Naive B cell (primary cell): ENCODE measurements at regions not wholly inside any gene's neighbourhood (a gene's known extent, or its start where the extent isn't known, plus 50 kb on each side); places are given as distances from the start of the nearest gene placed in this dataset.

Experiments
- ATAC-seq, 2 donors: fragments of 150-1000 bp; cut with Tn5 transposase; 2 replicates each; pipeline ENCODE4 v1.10.0; 2021; ENCODE audit warnings: low read depth in 2 of 2, mild to moderate bottlenecking in 2 of 2, moderate library complexity in 2 of 2
- DNase-seq: peaks from one replicate; pipeline ENCODE4 v3.0.0; 2022
- H3K27ac Mint-ChIP-seq, 6 donors: one replicate each; pipeline ENCODE4 v1.8.0; 2020 to 2022; ENCODE audit warnings: mild to moderate bottlenecking in 6 of 6, mixed read lengths in 6 of 6, moderate library complexity in 5 of 6, inconsistent platforms in 2 of 6
- H3K27me3 Mint-ChIP-seq, 3 donors: one replicate each; pipeline ENCODE4 v1.8.0; 2021 to 2022; ENCODE audit warnings: mixed read lengths in 3 of 3, mild to moderate bottlenecking in 1 of 3
- H3K36me3 Mint-ChIP-seq, 2 donors: one replicate each; pipeline ENCODE4 v1.8.0; 2020 to 2022; ENCODE audit warnings: mixed read lengths in 2 of 2, inconsistent platforms in 1 of 2, mild to moderate bottlenecking in 1 of 2
- H3K4me1 Mint-ChIP-seq, 3 donors: one replicate each; pipeline ENCODE4 v1.8.0; 2020 to 2022; ENCODE audit warnings: mixed read lengths in 3 of 3, inconsistent platforms in 1 of 3, mild to moderate bottlenecking in 1 of 3, moderate library complexity in 1 of 3
- H3K4me3 Mint-ChIP-seq, 8 donors: one replicate each; pipeline ENCODE4 v1.8.0; 2020 to 2022; ENCODE audit warnings: mild to moderate bottlenecking in 8 of 8, mixed read lengths in 8 of 8, moderate library complexity in 8 of 8, inconsistent platforms in 2 of 8
- H3K9me3 Mint-ChIP-seq, 7 donors: one replicate each; pipeline ENCODE4 v1.8.0; 2020 to 2022; ENCODE audit warnings: mixed read lengths in 7 of 7, mild to moderate bottlenecking in 5 of 7, inconsistent platforms in 2 of 7, moderate library complexity in 1 of 7

DNA sequence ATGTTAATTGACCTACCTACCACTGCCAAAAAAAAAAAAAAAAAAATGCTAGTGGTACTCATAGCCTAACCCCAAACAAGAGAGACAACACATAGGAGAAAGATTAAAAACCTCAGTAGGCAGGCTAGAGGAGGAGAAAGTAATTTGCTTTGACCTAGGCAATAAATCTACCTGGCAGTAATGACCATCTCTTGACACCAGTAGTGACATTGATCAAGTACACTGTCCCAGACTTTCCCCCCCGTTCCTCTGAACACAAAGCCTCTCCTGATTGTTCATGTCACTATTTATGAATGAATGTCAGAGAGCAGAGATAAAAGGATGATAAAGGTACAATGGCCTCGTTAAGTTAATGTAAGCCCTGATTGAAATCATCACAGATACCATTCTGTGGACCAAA, 746.8 kb downstream of the CBLN4 start:
- peaks cover 0 to 9% (median 4%) of the 10 kb centered on the region in 7 donors for H3K9me3 Mint-ChIP-seq
- H3K27me3 Mint-ChIP-seq, result no peaks in the 10 kb centered on the region
- no peaks in the 10 kb centered on the region for H3K36me3 Mint-ChIP-seq
- H3K27ac Mint-ChIP-seq, result no peak overlapping the region
- DNase-seq (no peak), ATAC-seq (no peak)
- H3K4me1 Mint-ChIP-seq, result no peaks in the 10 kb centered on the region
- no peak overlapping the region for H3K4me3 Mint-ChIP-seq

DNA sequence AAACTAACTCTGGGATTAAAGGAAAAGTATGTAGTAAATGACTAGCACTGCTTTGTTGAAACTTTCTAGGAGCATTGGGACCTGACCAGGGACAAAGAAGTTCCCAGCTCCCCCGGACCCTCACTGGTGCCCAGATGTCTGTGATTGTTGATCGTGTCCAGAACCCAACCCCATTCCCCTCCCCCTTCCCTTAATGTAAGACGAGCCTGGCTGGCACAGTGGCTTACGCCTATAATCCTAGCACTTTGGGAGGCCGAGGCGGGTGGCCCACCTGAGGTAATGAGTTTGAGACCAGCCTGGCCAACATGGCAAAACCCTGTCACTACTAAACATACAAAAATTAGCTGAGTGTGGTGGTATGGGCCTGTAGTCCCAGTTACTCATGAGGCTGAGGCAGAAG, 750.3 kb downstream of the CBLN4 start:
- H3K27ac Mint-ChIP-seq, result no peak overlapping the region
- no peak for DNase-seq
- no peak for ATAC-seq
- no peak overlapping the region for H3K4me3 Mint-ChIP-seq
- no peaks in the 10 kb centered on the region for H3K36me3 Mint-ChIP-seq
- H3K27me3 Mint-ChIP-seq, result no peaks in the 10 kb centered on the region
- peaks cover 0 to 12% (median 1%) of the 10 kb centered on the region in 7 donors for H3K9me3 Mint-ChIP-seq
- no peaks in the 10 kb centered on the region for H3K4me1 Mint-ChIP-seq

DNA sequence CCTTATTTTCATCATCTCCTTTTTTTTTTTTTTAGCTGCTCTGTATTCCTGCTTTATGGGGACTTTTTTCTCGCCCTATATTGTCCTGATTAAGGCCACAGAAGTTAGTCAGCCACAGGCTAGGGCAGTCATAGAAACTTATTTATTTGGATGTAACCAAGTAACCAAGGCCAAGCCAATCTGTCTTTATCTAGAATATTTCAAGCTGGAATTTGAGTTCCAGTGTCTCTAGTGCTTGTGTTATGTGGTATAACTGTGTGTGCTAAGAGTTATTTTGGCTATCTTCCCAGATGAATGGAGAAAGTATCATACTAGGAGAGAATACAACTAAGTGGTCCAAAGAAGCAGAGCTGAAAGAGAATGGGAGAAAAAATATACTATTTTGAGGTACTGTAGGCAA, 751.5 kb downstream of the CBLN4 start:
- Mint-ChIP-seq H3K4me1 (no peaks in the 10 kb centered on the region), H3K27ac (no peak overlapping the region), H3K9me3 (peaks cover 0 to 16% (median 3%) of the 10 kb centered on the region in 7 donors), H3K36me3 (no peaks in the 10 kb centered on the region), H3K4me3 (no peak overlapping the region), H3K27me3 (no peaks in the 10 kb centered on the region)
- DNase-seq (no peak), ATAC-seq (no peak)

DNA sequence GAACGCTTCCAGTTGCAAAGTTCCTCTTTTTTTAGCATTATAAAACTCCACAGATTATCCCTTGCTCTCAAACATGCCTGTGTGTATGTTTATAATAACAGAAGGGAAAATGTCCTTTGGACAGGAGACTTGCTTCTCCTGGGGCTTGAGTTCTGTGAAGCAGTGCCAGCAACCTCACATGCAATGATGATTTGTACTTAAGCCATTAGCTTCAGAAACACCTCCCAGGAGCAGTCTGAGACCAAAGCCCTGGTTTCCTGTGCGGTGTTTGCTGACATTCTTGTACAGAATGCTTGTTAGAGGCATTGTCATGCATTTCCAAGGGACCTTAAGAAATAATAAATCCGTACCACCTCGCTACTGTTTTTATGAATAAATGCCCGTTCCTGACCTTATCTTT, 752.8 kb downstream of the CBLN4 start:
- no peaks in the 10 kb centered on the region for H3K36me3 Mint-ChIP-seq
- ATAC-seq, result no peak
- H3K4me3 Mint-ChIP-seq, result no peak overlapping the region
- H3K9me3 Mint-ChIP-seq, result peaks cover 0 to 25% (median 4%) of the 10 kb centered on the region in 7 donors
- no peak overlapping the region for H3K27ac Mint-ChIP-seq
- no peaks in the 10 kb centered on the region for H3K4me1 Mint-ChIP-seq
- H3K27me3 Mint-ChIP-seq, result no peaks in the 10 kb centered on the region
- no peak for DNase-seq

DNA sequence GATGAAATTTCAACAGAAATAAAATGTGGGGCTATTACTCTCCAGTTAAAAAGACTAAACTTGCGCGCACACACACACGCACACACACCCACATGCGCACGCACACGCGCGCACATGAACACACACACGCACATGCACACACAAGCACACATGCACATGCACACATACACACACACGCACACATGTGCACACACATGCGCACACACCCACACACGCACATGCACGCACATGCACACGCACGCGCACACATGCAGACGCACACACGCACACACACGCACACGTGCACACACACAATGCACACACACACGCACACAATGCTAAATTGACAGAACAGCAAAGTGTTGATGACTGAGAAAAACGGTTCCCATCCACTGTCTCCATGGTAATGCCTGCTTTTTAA, 754.1 kb downstream of the CBLN4 start:
- peaks cover 0 to 25% (median 5%) of the 10 kb centered on the region in 7 donors for H3K9me3 Mint-ChIP-seq
- H3K36me3 Mint-ChIP-seq, result no peaks in the 10 kb centered on the region
- no peaks in the 10 kb centered on the region for H3K4me1 Mint-ChIP-seq
- no peak overlapping the region for H3K4me3 Mint-ChIP-seq
- no peak for ATAC-seq
- no peak overlapping the region for H3K27ac Mint-ChIP-seq
- DNase-seq, result no peak
- H3K27me3 Mint-ChIP-seq, result no peaks in the 10 kb centered on the region

DNA sequence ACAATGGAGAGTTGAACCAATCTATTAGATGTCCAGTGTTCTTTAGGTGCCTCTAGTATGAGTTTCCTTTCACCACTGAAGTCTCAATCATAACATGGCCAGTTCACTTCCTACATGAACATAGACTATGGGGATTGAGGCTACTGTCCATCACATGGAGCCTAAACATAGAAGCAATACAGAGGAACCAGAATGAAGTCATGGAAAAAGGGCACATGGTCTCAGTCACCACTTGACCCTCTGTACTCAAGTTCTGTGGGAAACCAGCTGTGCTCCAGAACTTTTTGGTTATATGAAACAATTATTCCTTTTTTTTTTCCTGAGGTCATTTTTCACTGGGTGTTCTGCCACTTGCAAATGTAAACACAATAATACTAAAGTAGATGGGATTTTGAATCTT, 762.5 kb downstream of the CBLN4 start:
- H3K27me3 Mint-ChIP-seq, result no peaks in the 10 kb centered on the region
- no peak overlapping the region for H3K27ac Mint-ChIP-seq
- ATAC-seq (no peak), DNase-seq (no peak)
- H3K36me3 Mint-ChIP-seq, result no peaks in the 10 kb centered on the region
- H3K4me3 Mint-ChIP-seq, result no peak overlapping the region
- H3K9me3 Mint-ChIP-seq, result peaks cover 0 to 10% (median 3%) of the 10 kb centered on the region in 7 donors
- H3K4me1 Mint-ChIP-seq, result no peaks in the 10 kb centered on the region

DNA sequence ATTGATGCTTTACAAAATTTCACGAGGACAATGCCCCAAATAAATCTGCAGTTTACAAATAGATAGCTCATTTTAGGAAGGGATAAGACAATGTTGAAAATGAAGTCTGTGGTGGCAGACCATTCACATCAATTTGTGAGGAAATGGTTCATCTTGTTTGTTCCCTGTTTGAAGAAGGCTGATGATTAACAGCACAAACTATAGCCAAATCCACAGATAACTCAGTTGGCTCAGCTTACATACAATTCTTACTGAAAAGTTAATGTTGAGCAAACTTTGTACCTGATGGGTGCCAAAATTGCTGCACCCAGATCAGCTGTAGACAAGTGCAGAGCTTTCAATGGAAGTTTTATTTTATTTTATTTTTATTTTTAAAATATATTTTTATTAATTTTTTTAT, 763.9 kb downstream of the DOK5 start:
- Mint-ChIP-seq H3K9me3 (peaks cover 0 to 7% (median 0%) of the 10 kb centered on the region in 7 donors), H3K4me3 (no peak overlapping the region), H3K27me3 (no peaks in the 10 kb centered on the region), H3K36me3 (no peaks in the 10 kb centered on the region), H3K4me1 (no peaks in the 10 kb centered on the region), H3K27ac (no peak overlapping the region)
- no peak for DNase-seq
- ATAC-seq, result no peak

DNA sequence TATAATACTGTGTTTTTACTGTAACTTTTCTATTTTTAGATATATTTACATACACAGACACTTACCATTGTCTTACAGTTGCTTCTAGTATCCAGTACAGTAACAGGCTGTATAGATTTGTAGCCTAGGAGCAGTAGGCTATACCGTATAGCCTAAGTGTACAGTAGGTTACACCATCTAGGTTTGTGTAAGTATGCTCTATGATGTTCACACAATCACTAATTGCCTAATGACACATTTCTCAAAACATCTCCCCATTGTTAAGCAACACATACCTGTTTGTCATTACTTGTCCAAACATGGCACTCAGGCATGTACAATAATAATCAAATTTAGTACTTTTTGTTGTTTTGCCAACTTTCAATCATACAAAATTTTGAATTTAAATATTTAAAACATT, 757.3 kb downstream of the DOK5 start:
- no peak overlapping the region for H3K27ac Mint-ChIP-seq
- no peak overlapping the region for H3K4me3 Mint-ChIP-seq
- H3K4me1 Mint-ChIP-seq, result no peaks in the 10 kb centered on the region
- DNase-seq, result no peak
- no peaks in the 10 kb centered on the region for H3K36me3 Mint-ChIP-seq
- H3K9me3 Mint-ChIP-seq, result peaks cover 0 to 7% (median 2%) of the 10 kb centered on the region in 7 donors
- H3K27me3 Mint-ChIP-seq, result no peaks in the 10 kb centered on the region
- no peak for ATAC-seq

DNA sequence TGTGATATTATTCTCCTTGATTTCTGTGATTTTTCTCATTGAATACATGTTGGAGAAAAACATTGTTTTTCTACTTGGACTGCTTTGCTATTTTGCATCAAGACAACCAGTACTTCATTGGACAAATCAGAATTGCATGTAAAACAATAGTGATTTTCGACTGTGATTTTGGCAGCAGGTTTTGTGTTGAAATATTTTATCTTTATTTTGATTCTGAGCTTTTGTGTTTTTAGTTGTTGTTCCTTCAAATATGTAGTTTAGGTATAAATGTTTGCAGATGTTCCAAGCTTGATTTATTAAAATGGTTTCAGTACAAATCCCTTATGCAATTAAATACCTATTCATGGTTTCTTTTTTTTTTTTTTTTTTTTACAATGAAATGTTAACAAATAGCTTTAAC, 754.1 kb downstream of the DOK5 start:
- Mint-ChIP-seq H3K9me3 (peaks cover 0 to 13% (median 3%) of the 10 kb centered on the region in 7 donors), H3K36me3 (no peaks in the 10 kb centered on the region), H3K4me3 (no peak overlapping the region), H3K4me1 (no peaks in the 10 kb centered on the region), H3K27ac (no peak overlapping the region), H3K27me3 (no peaks in the 10 kb centered on the region)
- DNase-seq (no peak), ATAC-seq (no peak)

DNA sequence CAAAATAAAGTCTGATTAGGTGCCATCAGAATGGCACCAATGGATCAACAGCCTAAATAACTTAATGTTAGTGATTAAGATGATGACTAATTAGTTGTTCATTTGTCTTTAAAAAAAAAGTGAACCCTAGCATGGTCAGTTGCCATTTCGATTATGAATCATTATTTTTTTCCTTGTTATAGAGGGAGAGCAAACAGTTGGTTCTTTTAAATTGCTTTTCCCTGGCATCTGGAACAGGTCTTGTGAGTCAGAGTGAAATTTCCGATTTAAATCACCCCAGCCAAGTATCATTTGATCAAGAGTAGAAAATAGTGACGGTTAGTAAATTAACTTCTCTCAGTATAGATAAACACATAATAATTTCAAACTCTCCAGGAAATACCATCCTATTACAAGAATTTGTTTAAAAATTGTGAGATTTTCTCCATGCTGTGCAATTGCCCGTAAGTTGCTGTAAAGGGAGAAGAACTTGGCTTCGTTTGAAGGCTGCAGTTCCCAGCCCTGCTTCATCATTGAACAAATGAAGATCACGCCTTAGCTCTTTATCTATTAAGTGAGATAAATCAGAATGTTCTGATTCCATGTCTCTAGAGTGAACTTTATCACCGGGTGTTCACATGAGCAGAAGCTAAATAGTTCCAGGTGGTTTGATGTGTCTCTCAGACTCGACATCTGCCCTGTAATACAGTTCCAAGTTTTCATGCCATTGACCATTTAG, 741.3 kb downstream of the DOK5 start:
- DNase-seq, result no peak
- Mint-ChIP-seq H3K9me3 (peaks cover 3 to 38% (median 10%) of the 10 kb centered on the region in 7 donors), H3K4me3 (no peak overlapping the region), H3K36me3 (no peaks in the 10 kb centered on the region), H3K27ac (no peak overlapping the region), H3K4me1 (no peaks in the 10 kb centered on the region), H3K27me3 (no peaks in the 10 kb centered on the region)
- ATAC-seq, result no peak

DNA sequence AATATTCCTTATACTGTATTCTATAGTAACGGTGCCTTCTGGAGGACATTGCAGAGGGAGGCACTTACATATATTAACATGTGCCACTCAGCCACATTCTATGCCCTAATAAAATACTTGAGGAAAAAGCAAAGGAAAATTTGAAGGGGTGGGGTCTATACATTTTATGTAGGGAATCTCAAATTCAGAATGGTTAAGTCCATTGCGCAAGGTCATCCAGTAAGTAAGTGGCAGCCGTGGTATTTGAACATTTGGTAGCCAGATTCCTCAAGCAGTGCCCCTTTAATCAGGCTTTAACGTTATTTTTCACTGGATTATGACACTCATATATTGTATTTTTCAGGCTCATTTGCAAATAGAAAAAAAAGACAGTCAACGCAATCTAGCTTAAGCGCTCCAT, 738.3 kb downstream of the DOK5 start:
- Mint-ChIP-seq H3K27me3 (no peaks in the 10 kb centered on the region), H3K27ac (no peak overlapping the region), H3K36me3 (no peaks in the 10 kb centered on the region), H3K4me3 (no peak overlapping the region), H3K9me3 (peaks cover 0 to 28% (median 7%) of the 10 kb centered on the region in 7 donors), H3K4me1 (no peaks in the 10 kb centered on the region)
- ATAC-seq (no peak), DNase-seq (no peak)

DNA sequence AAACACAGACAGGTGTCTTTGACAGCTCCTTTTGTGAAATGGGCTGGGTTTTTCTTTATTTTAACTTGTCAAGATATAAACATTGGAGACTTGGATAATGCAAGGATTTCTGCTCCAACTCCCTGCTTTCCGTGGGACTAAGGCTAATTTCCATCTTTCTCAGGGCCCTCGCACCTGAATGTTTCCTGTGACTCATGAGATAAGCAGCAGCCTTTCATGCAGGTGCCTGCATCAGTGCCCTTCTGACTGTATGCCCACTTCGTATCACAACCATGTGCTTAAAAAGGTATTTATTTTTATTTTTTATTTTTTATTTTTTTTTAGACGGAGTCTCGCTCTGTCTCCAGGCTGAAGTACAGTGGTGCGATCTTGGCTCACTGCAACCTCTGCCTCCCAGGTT, 736.1 kb downstream of the DOK5 start:
- DNase-seq, result no peak
- Mint-ChIP-seq H3K27me3 (no peaks in the 10 kb centered on the region), H3K27ac (no peak overlapping the region), H3K4me3 (no peak overlapping the region), H3K4me1 (no peaks in the 10 kb centered on the region), H3K36me3 (no peaks in the 10 kb centered on the region), H3K9me3 (peaks cover 0 to 23% (median 4%) of the 10 kb centered on the region in 7 donors)
- ATAC-seq, result no peak

DNA sequence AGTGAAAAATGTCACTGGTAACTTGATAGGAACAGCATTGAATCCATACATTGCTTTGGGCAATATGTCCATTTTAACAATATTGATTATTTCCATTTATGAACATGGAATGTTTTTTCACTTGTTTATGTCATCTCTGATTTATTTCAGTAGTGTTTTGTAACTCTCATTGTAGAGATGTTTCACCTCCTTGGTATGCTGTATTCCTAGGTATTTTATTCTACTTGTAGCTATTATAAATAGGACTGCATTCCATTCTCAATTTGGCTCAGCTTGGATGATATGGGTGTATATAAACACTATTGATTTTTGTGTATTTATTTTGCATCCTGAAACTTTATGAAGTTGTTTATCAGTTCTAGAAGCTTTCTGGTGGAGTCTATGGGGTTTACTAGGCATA, 730.3 kb downstream of the DOK5 start:
- Mint-ChIP-seq H3K4me3 (no peak overlapping the region), H3K4me1 (no peaks in the 10 kb centered on the region), H3K9me3 (peaks cover 9 to 24% (median 11%) of the 10 kb centered on the region in 7 donors), H3K36me3 (no peaks in the 10 kb centered on the region), H3K27ac (no peak overlapping the region), H3K27me3 (no peaks in the 10 kb centered on the region)
- ATAC-seq (no peak), DNase-seq (no peak)

DNA sequence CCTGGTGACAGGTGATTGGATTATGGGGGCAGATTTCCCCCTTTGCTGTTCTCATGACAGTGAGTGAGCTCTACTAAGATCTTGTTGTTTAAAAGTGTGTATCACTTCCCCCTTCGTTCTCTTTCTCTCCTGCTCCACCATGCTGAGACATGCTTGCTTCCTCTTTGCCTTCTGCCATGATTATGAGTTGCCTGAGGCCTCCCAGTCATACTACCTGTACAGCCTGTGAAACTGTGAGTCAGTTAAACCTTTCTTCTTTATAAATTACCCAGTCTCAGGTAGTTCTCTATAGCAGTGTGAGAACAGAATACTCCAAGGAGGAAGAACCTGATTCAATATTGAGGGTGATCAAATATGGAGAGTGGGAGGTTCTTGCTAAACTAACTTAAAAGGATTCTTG, 724.9 kb downstream of the DOK5 start:
- DNase-seq (no peak), ATAC-seq (no peak)
- Mint-ChIP-seq H3K4me3 (no peak overlapping the region), H3K9me3 (peaks cover 9 to 21% (median 14%) of the 10 kb centered on the region in 7 donors), H3K27me3 (no peaks in the 10 kb centered on the region), H3K4me1 (no peaks in the 10 kb centered on the region), H3K27ac (no peak overlapping the region), H3K36me3 (no peaks in the 10 kb centered on the region)

DNA sequence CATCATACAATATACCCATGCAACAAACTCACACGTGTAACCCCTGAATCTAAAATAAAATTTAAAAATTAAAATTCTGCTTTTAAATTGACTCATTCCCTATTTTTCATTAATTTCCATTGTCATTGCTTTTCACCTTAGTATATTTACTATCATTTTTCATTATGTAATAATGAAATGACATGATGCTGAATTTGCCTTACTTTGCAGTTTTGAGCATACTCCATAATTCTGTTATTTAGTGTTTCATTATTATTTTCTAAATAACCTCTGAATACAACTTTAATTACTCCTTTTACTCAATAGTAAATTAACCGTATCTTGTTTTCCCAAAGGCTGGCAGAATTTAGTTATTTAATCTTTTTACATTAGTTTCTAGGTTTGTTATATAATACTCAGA, 719.6 kb downstream of the DOK5 start:
- Mint-ChIP-seq H3K36me3 (no peaks in the 10 kb centered on the region), H3K9me3 (peaks cover 3 to 11% (median 5%) of the 10 kb centered on the region in 7 donors), H3K4me1 (no peaks in the 10 kb centered on the region), H3K27me3 (no peaks in the 10 kb centered on the region), H3K27ac (no peak overlapping the region), H3K4me3 (no peak overlapping the region)
- DNase-seq (no peak), ATAC-seq (no peak)
